HepG2 (cell line): ENCODE measurements at regions not wholly inside any gene's neighbourhood (a gene's known extent, or its start where the extent isn't known, plus 50 kb on each side); places are given as distances from the start of the nearest gene placed in this dataset.

Experiments used
- ATAC-seq: fragments of 200-7000 bp; cut with Tn5 transposase; 3 replicates; pipeline ENCODE4 v1.9.1; 2020; ENCODE audit warnings: mild to moderate bottlenecking, moderate library complexity
- BruUV-seq: library from RNA; stranded (reverse); fragments of 400-500 nt; replicated peaks from 2 replicates; lab custom pipeline; 2021; lab: Mats Ljungman, UMichigan
- CTCF ChIA-PET: fragments of 300-600 bp; formaldehyde crosslinking; extraction: SDS; loops from one replicate; lab custom pipeline; 2021; ENCODE audit warnings: low total read pairs, inconsistent platforms, low intra/inter-chr PET ratio; lab: Yijun Ruan, JAX
- POLR2A ChIA-PET: fragments of 350-600 bp; sonication (Branson Sonifier 250); formaldehyde crosslinking; loops from one replicate; lab custom pipeline; 2020; ENCODE audit warnings: antibody characterized with exemption, inconsistent platforms; lab: Yijun Ruan, JAX
- DNase-seq: peaks from one replicate; pipeline ENCODE4 v3.0.0-alpha.2; 2015; ENCODE audit warnings: low spot score
- FAIRE-seq: peaks from 3 replicates; lab custom pipeline; 2011; peaks lifted over from hg19 to GRCh38; lab: Jason Lieb, UNC
- H2AFZ ChIP-seq: one replicate; pipeline ENCODE4 v1.6.1; 2011; ENCODE audit warnings: low read length, inconsistent platforms
- H3K27ac ChIP-seq: fragments of 300-600 bp; 3 replicates; pipeline ENCODE4 v1.8.0; 2011; ENCODE audit warnings: mixed run types, mild to moderate bottlenecking, mixed read lengths, low read length, inconsistent platforms; ENCODE audit not compliant: insufficient read depth; ENCODE audit errors: extremely low read length
- H3K27me3 ChIP-seq, 2 experiments: fragments of 200-600 bp in 1 of 2; 2 replicates in 1 of 2; 3 replicates in 1 of 2; pipeline versions ENCODE4 v1.6.0 to v1.8.0; 2011; ENCODE audit warnings: low read length in 2 of 2, mild to moderate bottlenecking in 2 of 2, moderate library complexity in 2 of 2, inconsistent platforms in 1 of 2; ENCODE audit not compliant: insufficient read depth in 2 of 2, control insufficient read depth in 1 of 2
- H3K36me3 ChIP-seq, 2 experiments: fragments of 200-600 bp in 1 of 2; replicated peaks in 1 of 2; 2 replicates in 1 of 2; 3 replicates in 1 of 2; pipeline versions ENCODE4 v1.5.1 to v1.8.0; 2011; ENCODE audit warnings: low read length in 2 of 2, inconsistent platforms in 1 of 2; ENCODE audit not compliant: insufficient read depth in 2 of 2, control insufficient read depth in 1 of 2
- H3K4me1 ChIP-seq: 2 replicates; pipeline ENCODE4 v1.5.1; 2012; ENCODE audit warnings: low read length, inconsistent platforms; ENCODE audit not compliant: insufficient read depth
- H3K4me2 ChIP-seq: 2 replicates; pipeline ENCODE4 v1.6.0; 2011; ENCODE audit warnings: low read depth, low read length, inconsistent platforms
- H3K4me3 ChIP-seq, 3 experiments: fragments of 200-600 bp in 1 of 3; sonication (generic), shearing (Covaris generic) in 1 of 3; replicated peaks in 1 of 3; 2 replicates each; pipeline ENCODE4 v1.5.1; 2011 to 2016; ENCODE audit warnings: low read length in 3 of 3, inconsistent platforms in 2 of 3, low read depth in 2 of 3, mild to moderate bottlenecking in 2 of 3, control low read depth in 1 of 3, mixed read lengths in 1 of 3; ENCODE audit not compliant: insufficient read depth in 1 of 3
- H3K79me2 ChIP-seq: one replicate; pipeline ENCODE4 v1.6.1; 2011; ENCODE audit warnings: low read length, inconsistent platforms; ENCODE audit not compliant: insufficient read depth
- H3K9ac ChIP-seq: 2 replicates; pipeline ENCODE4 v1.6.0; 2011; ENCODE audit warnings: mild to moderate bottlenecking, low read depth, low read length, inconsistent platforms; ENCODE audit not compliant: insufficient read depth
- H3K9me3 ChIP-seq: 2 replicates; pipeline ENCODE4 v1.5.1; 2012; ENCODE audit warnings: mild to moderate bottlenecking, low read length
- H4K20me1 ChIP-seq: 2 replicates; pipeline ENCODE4 v1.6.0; 2011; ENCODE audit warnings: inconsistent platforms, mild to moderate bottlenecking, low read length, moderate library complexity; ENCODE audit not compliant: insufficient read depth
- ZNF318 ChIP-seq: sonication (generic); formaldehyde crosslinking; IDR thresholded peaks from 2 replicates; pipeline ENCODE4 v1.4.0; 2020; ENCODE audit warnings: mild to moderate bottlenecking, missing genetic modification reagents
- WGBS: methylation state at CpG from one replicate; pipeline ENCODE4 v1.1.6; 2017; ENCODE audit warnings: low lambda C conversion rate; 5-methylcytosine and 5-hydroxymethylcytosine counted together
- in situ Hi-C: cut with HindIII; loops from 2 replicates; pipeline ENCODE4 v1.10.0; 2017; ENCODE audit warnings: low pct_unique_long_range_greater_than_20kb; ENCODE audit not compliant: extremely low pct_ligation_motif_present
- intact Hi-C: fragments of 100-400 bp; cut with micrococcal nuclease; formaldehyde crosslinking; loops from one replicate; pipeline ENCODE4 v1.10.0; 2022; ENCODE audit not compliant: unreplicated experiment
- TF ChIP-seq, protein P1 (sequence below): sonication (generic); formaldehyde crosslinking; IDR thresholded peaks from 2 replicates; pipeline ENCODE4 v1.4.0; 2020; ENCODE audit warnings: missing genetic modification reagents

DNA sequence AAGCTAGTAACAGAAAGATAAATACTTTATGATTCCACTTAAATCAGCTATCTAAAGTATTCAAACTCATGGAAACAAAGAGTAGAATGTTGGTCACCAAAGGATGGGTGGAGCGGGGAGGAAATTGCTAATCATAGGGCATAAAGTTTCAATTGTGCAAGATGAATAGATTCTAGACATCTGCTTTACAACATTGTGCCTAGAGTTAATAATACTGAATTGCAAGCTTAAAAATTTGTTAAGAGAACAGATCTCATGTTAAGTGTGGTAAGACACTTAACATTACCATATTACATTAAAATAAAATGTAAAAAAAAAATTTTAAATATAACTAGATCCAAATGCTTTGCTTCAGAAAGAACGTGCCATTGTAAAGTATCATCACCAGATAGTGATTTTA is 411.1 kb upstream of the MBL2 start:
- FAIRE-seq = no peak
- POLR2A ChIA-PET = no interaction called here

More for the DNA sequence above, 411.1 kb upstream of the MBL2 start:
- 48% methylated on average over 2 of the region's 2 CpGs for whole genome bisulfite sequencing
- intact Hi-C loops = no loop called here
- Histone ChIP-seq H3K4me2 (no peak overlapping the region), H3K9me3 (0 out of 2 replicates have a peak, but pooled peaks cover 4% of the 10 kb centered on the region), H3K36me3 (no peaks in the 10 kb centered on the region), H3K27ac (no peak overlapping the region), H3K79me2 (no peaks in the 10 kb centered on the region), H4K20me1 (no peaks in the 10 kb centered on the region), H3K27me3 (no peaks in the 10 kb centered on the region), H3K4me1 (no peaks in the 10 kb centered on the region), H3K4me3 (no peak overlapping the region), H2AFZ (no peak overlapping the region), H3K9ac (no peak overlapping the region)
- TF ChIP-seq ZNF318 (CRISPR knock-in tag) = no peak
- TF ChIP-seq, protein P1, sequence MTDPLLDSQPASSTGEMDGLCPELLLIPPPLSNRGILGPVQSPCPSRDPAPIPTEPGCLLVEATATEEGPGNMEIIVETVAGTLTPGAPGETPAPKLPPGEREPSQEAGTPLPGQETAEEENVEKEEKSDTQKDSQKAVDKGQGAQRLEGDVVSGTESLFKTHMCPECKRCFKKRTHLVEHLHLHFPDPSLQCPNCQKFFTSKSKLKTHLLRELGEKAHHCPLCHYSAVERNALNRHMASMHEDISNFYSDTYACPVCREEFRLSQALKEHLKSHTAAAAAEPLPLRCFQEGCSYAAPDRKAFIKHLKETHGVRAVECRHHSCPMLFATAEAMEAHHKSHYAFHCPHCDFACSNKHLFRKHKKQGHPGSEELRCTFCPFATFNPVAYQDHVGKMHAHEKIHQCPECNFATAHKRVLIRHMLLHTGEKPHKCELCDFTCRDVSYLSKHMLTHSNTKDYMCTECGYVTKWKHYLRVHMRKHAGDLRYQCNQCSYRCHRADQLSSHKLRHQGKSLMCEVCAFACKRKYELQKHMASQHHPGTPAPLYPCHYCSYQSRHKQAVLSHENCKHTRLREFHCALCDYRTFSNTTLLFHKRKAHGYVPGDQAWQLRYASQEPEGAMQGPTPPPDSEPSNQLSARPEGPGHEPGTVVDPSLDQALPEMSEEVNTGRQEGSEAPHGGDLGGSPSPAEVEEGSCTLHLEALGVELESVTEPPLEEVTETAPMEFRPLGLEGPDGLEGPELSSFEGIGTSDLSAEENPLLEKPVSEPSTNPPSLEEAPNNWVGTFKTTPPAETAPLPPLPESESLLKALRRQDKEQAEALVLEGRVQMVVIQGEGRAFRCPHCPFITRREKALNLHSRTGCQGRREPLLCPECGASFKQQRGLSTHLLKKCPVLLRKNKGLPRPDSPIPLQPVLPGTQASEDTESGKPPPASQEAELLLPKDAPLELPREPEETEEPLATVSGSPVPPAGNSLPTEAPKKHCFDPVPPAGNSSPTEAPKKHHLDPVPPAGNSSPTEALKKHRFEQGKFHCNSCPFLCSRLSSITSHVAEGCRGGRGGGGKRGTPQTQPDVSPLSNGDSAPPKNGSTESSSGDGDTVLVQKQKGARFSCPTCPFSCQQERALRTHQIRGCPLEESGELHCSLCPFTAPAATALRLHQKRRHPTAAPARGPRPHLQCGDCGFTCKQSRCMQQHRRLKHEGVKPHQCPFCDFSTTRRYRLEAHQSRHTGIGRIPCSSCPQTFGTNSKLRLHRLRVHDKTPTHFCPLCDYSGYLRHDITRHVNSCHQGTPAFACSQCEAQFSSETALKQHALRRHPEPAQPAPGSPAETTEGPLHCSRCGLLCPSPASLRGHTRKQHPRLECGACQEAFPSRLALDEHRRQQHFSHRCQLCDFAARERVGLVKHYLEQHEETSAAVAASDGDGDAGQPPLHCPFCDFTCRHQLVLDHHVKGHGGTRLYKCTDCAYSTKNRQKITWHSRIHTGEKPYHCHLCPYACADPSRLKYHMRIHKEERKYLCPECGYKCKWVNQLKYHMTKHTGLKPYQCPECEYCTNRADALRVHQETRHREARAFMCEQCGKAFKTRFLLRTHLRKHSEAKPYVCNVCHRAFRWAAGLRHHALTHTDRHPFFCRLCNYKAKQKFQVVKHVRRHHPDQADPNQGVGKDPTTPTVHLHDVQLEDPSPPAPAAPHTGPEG (CRISPR knock-in tag) = no peak
- no TSS peak for BruUV-seq
- in situ Hi-C loops = no loop called here
- CTCF ChIA-PET = no interaction called here
- ATAC-seq (no peak), DNase-seq (no peak)
